ENCODE measurements at regions not wholly inside any gene's neighbourhood (a gene's known extent, or its start where the extent isn't known, plus 50 kb on each side); places are given as distances from the start of the nearest gene placed in this dataset.

DNA sequence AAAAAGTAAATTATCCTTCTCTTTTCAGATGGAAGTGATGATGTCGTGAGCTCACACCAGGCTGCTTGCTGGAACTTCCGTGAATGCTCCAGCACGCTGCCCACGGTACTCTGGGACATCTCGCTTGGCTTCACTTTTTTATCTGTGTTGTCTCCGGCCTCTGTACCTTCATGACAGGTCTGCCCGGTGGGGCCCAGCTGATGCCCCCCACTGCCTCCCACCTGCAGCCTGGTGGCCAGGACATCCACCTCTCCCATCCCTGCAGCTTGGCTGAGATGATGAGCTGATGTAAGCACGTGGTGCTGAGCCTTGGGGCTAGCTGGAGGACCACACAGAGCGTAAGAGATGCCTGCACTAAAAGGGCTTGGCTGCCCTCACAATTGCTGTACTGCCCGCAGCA, 59.0 kb upstream of the HELT start:
- Histone ChIP-seq H3K9me3 (ENCODE audit: control insufficient read depth in 2 of 3, insufficient read depth in 1 of 3, low read length in 3 of 3) (no peaks in the 10 kb centered on the region), H3K4me3 (ENCODE audit: low read length in 3 of 3) (no peak overlapping the region), H3K4me1 (ENCODE audit: control insufficient read depth in 2 of 3, insufficient read depth in 2 of 3, low read depth in 1 of 3, low read length in 3 of 3) (no peaks in the 10 kb centered on the region), H3K27ac (ENCODE audit: low read depth in 2 of 2, low read length in 2 of 2) (no peak overlapping the region), H3K27me3 (ENCODE audit: control insufficient read depth, insufficient read depth, low read length) (no peaks in the 10 kb centered on the region), H3K9ac (ENCODE audit: low read length in 3 of 3) (no peak overlapping the region), H3K36me3 (ENCODE audit: control insufficient read depth in 2 of 3, insufficient read depth in 3 of 3, low read length in 3 of 3) (no peaks in the 10 kb centered on the region)
- intact Hi-C loops (cut with DNase I) = no loop called here
- TF ChIP-seq, protein P1, sequence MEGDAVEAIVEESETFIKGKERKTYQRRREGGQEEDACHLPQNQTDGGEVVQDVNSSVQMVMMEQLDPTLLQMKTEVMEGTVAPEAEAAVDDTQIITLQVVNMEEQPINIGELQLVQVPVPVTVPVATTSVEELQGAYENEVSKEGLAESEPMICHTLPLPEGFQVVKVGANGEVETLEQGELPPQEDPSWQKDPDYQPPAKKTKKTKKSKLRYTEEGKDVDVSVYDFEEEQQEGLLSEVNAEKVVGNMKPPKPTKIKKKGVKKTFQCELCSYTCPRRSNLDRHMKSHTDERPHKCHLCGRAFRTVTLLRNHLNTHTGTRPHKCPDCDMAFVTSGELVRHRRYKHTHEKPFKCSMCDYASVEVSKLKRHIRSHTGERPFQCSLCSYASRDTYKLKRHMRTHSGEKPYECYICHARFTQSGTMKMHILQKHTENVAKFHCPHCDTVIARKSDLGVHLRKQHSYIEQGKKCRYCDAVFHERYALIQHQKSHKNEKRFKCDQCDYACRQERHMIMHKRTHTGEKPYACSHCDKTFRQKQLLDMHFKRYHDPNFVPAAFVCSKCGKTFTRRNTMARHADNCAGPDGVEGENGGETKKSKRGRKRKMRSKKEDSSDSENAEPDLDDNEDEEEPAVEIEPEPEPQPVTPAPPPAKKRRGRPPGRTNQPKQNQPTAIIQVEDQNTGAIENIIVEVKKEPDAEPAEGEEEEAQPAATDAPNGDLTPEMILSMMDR (IDR thresholded peaks at IDR 0.05; ENCODE audit: borderline replicate concordance, extremely low read depth, insufficient read depth) = no peak
- DNase-seq (no peak), FAIRE-seq (no peak)

- TF ChIP-seq, protein P1 (IDR thresholded peaks at IDR 0.05; ENCODE audit: borderline replicate concordance, extremely low read depth, insufficient read depth) = no peak
- intact Hi-C loops (cut with DNase I) = no loop called here
- no peaks in the 10 kb centered on the region for H3K4me1 ChIP-seq (ENCODE audit: control insufficient read depth in 2 of 3, insufficient read depth in 2 of 3, low read depth in 1 of 3, low read length in 3 of 3)
- H3K9me3 ChIP-seq (ENCODE audit: control insufficient read depth in 2 of 3, insufficient read depth in 1 of 3, low read length in 3 of 3) = no peaks in the 10 kb centered on the region
- no peak for FAIRE-seq
- DNase-seq = no peak
- no peak overlapping the region for H3K9ac ChIP-seq (ENCODE audit: low read length in 3 of 3)
- no peaks in the 10 kb centered on the region for H3K27me3 ChIP-seq (ENCODE audit: control insufficient read depth, insufficient read depth, low read length)
- H3K4me3 ChIP-seq (ENCODE audit: low read length in 3 of 3) = no peak overlapping the region
- no peaks in the 10 kb centered on the region for H3K36me3 ChIP-seq (ENCODE audit: control insufficient read depth in 2 of 3, insufficient read depth in 3 of 3, low read length in 3 of 3)
- no peak overlapping the region for H3K27ac ChIP-seq (ENCODE audit: low read depth in 2 of 2, low read length in 2 of 2)
These were observed 58.5 kb upstream of the HELT start for GRCh38 chr4:184959786-184960185.

GRCh38 chr4:184960505-184960971, 57.8 kb upstream of the HELT start:
- Histone ChIP-seq H3K4me1 (ENCODE audit: control insufficient read depth in 2 of 3, insufficient read depth in 2 of 3, low read depth in 1 of 3, low read length in 3 of 3) (no peaks in the 10 kb centered on the region), H3K9ac (ENCODE audit: low read length in 3 of 3) (no peak overlapping the region), H3K27me3 (ENCODE audit: control insufficient read depth, insufficient read depth, low read length) (no peaks in the 10 kb centered on the region), H3K27ac (ENCODE audit: low read depth in 2 of 2, low read length in 2 of 2) (no peak overlapping the region), H3K9me3 (ENCODE audit: control insufficient read depth in 2 of 3, insufficient read depth in 1 of 3, low read length in 3 of 3) (no peaks in the 10 kb centered on the region), H3K4me3 (ENCODE audit: low read length in 3 of 3) (no peak overlapping the region), H3K36me3 (ENCODE audit: control insufficient read depth in 2 of 3, insufficient read depth in 3 of 3, low read length in 3 of 3) (no peaks in the 10 kb centered on the region)
- FAIRE-seq = no peak
- TF ChIP-seq, protein P1 (IDR thresholded peaks at IDR 0.05; ENCODE audit: borderline replicate concordance, extremely low read depth, insufficient read depth) = no peak
- DNase-seq = no peak
- intact Hi-C loops (cut with DNase I) = no loop called here

DNA sequence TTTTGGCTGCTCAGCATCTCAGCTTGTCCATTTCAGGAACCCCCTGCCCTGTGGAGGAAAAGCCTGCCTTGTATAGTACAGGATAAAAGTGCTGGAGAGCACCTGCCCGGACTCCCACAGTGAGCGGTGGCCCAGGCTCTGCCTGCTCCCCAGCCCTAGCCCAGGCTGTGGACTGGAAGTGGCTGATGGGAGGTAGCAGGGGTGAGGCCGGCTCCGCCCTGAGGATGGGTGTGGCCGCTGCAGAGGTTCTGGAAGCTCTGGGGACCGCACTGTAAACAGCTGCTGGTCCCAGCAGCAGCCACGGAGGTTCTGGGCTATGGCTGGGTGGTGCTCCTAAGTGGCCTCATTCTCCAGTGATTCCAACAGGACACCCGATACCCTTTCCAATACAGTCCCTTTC, 56.6 kb upstream of the HELT start:
- H3K27ac ChIP-seq (ENCODE audit: low read depth in 2 of 2, low read length in 2 of 2) = no peak overlapping the region
- no peaks in the 10 kb centered on the region for H3K36me3 ChIP-seq (ENCODE audit: control insufficient read depth in 2 of 3, insufficient read depth in 3 of 3, low read length in 3 of 3)
- H3K27me3 ChIP-seq (ENCODE audit: control insufficient read depth, insufficient read depth, low read length) = no peaks in the 10 kb centered on the region
- TF ChIP-seq, protein P1 (IDR thresholded peaks at IDR 0.05; ENCODE audit: borderline replicate concordance, extremely low read depth, insufficient read depth) = no peak
- H3K4me3 ChIP-seq (ENCODE audit: low read length in 3 of 3) = no peak overlapping the region
- no peak for FAIRE-seq
- H3K4me1 ChIP-seq (ENCODE audit: control insufficient read depth in 2 of 3, insufficient read depth in 2 of 3, low read depth in 1 of 3, low read length in 3 of 3) = no peaks in the 10 kb centered on the region
- peak in 4 of 5 donors; percentile 15 to 37 (median 30) for DNase-seq
- no peaks in the 10 kb centered on the region for H3K9me3 ChIP-seq (ENCODE audit: control insufficient read depth in 2 of 3, insufficient read depth in 1 of 3, low read length in 3 of 3)
- intact Hi-C loops (cut with DNase I) = no loop called here
- H3K9ac ChIP-seq (ENCODE audit: low read length in 3 of 3) = no peak overlapping the region

Measured in kidney (tissue), 13 donors.